ENCODE measurements at regions not wholly inside any gene's neighbourhood (a gene's known extent, or its start where the extent isn't known, plus 50 kb on each side); places are given as distances from the start of the nearest gene placed in this dataset.

DNA sequence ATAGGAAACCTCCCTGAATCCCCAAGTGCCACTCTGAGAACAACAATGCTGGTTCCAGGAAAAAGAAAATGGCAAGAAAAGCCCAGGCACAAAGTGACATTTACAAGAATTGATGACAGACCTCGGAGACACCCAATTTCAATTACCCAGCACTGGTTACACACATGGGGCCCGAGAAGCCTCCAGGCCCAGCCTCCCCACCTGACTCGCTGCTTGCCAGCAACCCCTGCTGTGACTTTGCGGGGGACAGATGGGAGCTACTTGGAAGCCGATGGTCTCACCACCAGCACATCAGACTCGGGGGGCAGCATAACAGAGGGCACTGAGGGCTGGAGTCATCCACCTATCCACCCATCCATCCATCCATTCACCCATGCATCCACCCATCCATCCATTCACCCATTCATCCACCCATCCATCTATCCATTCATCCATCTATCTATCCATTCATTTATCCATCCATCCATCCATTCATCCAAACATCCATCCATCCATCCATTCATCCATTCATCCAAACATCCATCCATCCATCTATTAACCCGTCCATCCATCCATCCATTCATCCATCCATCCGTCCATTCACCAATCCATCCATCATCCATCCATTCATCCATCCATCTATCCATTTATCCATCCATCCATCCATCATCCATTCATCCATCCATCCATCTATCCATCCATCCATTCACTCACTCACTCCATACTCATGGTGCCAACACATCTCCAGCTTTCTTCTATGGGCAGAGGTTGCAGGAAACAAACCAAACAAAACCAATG, 567.6 kb downstream of the BRD1 start:
- no peak for DNase-seq (ENCODE audit: low read depth)

DNA sequence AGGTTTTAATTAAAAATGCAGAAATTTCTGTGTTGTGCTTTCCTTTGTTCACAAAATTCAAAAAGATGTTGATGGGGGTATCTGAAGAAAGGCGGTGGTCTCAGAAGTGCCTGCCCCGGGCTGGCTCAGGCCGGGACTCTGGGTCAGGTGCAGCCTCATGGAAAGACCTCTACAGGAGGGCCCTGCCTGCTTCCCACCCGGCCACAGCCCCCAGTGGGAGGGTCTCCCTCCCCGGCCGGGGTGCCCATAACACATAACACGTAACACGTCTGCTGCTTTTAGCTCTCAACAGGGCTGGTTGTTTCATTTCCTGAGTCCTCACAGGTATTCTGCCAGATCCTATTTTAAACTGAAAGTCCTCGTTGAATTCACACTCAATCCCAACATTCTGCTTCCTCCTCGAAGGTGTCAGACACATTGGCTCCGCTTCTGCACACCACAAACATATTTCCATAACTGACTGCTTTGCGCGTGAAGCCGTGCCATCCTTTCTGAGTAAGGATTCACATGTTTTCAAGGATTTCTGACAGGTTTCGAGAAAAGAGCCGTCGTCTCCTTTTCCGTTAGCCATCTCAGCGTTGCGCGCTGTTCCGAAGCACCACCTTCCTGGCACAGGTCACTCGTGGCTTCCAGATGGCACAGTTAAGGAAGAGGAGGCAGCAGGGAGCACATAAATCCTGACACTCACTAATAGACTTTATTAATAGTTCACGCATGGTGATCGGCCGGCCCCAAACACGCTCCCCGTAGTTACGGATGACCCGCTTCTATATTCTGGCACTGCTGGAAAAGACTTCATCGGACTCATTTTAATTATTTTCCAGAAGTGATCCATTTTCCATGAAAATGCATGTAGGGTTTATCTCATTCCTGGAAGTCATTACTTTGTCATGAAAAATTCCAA, 569.3 kb downstream of the BRD1 start:
- no peak for DNase-seq (ENCODE audit: low read depth)

GRCh38 chr22:49257551-49257961, 570.1 kb downstream of the BRD1 start:
- DNase-seq (ENCODE audit: low read depth): no peak

DNA sequence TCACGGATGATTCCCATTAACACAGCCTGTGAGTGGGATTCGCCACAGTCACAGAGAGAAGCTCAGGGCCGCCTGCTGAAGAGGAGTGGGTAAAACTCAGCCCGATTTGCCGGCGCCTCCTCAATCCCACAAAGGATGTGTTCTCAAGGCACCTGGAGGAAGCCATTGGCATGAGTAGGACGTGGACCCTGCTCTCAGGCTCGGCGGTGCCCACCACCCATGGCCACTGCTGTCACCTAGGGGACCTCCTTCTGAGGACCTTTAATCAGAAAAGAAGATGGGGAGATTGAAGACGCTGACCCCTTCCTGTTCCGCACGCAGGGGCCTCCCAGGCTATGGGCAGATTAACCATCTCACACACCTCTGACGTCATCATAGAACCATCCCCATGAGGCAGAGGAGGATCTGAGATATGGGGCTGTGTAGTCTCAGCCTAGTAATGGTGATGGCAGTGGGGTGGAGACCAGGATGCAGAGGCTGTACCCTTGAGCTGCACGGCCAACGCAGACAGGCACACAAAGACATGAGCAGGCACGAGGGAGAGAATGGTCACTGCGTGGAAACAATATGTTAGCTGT, 571.8 kb downstream of the BRD1 start:
- no peak for DNase-seq (ENCODE audit: low read depth)

- DNase-seq (ENCODE audit: low read depth): no peak
Measured at GRCh38 chr22:49255154-49255553, 572.5 kb downstream of the BRD1 start.

- no peak for DNase-seq (ENCODE audit: low read depth)
Measured at GRCh38 chr22:49253656-49254055, 574.0 kb downstream of the BRD1 start.

DNA sequence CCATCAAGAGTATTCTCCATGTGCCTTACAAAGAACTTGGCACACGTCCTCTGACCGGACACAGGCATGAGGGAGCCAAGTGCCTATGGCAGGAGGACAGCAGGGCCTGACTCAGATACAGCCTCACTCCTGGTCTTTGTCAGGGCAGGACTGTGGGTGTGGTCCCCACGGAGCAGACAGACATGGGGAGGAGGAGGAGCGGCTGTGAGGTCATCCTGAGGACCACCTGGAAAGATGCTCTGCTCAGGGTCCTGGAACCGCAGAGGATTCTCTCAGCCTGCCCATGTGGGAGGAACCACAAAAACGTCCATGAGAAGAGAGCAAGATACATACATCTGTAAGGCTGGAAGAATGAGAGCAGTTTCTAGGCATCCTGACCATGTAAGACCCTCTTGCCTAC, 576.3 kb downstream of the BRD1 start:
- DNase-seq (ENCODE audit: low read depth): no peak

DNA sequence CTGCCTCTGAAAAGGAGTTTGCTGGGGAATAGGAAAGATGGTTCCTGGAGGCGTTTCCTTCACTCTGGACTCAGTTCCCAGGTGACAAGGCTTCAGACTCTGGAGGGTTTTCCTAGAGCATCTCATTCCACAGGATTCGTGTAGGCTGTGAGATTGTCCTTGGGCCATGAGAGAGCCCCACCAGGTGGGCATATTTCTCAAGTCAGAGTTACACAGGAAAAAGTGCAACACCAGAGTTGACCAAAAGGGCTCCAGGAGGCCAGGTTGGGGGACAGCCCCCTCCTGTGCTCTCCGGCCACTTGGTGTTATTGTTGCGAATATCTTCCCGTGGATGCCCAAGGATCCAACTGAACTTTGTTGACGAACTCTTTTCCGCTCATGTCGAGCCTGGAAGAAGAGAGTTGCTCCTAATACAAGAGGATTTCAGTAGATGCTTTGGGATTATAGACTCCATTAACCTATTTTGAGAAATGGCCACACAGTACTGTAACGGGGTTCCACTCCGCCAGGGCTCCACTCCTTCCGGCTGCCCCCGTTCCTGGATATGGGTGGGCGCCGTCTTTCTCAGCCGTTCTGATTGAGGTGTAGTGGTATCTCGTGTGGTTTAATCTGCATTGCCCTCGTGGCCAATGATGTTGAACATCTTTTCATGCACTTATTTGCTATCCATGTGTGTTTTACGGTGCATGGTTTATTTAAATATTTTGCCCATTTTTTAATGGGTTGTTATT, 580.3 kb downstream of the BRD1 start:
- DNase-seq (ENCODE audit: low read depth): no peak

- no peak for DNase-seq (ENCODE audit: low read depth)
Measured at GRCh38 chr22:49244466-49245420, 582.9 kb downstream of the BRD1 start.

- no peak for DNase-seq (ENCODE audit: low read depth)
Measured at GRCh38 chr22:49243965-49244364, 583.7 kb downstream of the BRD1 start.

GRCh38 chr22:49243335-49243734, 584.3 kb downstream of the BRD1 start:
- no peak for DNase-seq (ENCODE audit: low read depth)

DNA sequence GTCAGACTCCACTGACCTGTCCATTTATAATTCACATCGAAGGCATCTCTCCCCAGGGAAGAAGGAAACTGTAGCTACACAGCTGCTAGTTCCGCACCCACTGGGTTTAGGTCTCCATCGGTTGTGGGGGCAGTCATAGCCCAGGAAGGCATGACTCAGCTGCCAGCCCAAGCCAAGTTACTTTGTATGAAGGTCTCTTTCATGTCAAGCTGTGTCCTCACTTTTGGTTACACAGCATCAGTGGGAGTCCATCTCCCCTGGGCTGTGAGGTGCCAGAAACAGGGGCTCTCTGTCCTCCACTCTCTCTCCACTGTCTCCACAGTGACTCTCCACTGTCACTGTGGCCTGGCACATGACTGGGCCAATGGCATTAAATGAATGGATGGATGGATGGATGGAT, 585.2 kb downstream of the BRD1 start:
- no peak for DNase-seq (ENCODE audit: low read depth)

GRCh38 chr22:49241174-49241851, 586.4 kb downstream of the BRD1 start:
- no peak for DNase-seq (ENCODE audit: low read depth)

- DNase-seq (ENCODE audit: low read depth): no peak
Measured at GRCh38 chr22:49240472-49240871, 587.2 kb downstream of the BRD1 start.

- no peak for DNase-seq (ENCODE audit: low read depth)
Measured at GRCh38 chr22:49240016-49240380, 587.7 kb downstream of the BRD1 start.

- no peak for DNase-seq (ENCODE audit: low read depth)
Measured at GRCh38 chr22:49239264-49240015, 588.2 kb downstream of the BRD1 start.

GRCh38 chr22:49238181-49239141, 589.2 kb downstream of the BRD1 start:
- DNase-seq (ENCODE audit: low read depth): no peak

GRCh38 chr22:49237703-49238102, 590.0 kb downstream of the BRD1 start:
- no peak for DNase-seq (ENCODE audit: low read depth)

- no peak for DNase-seq (ENCODE audit: low read depth)
Measured at GRCh38 chr22:49237279-49237678, 590.4 kb downstream of the BRD1 start.

Data from stimulated activated CD8-positive, alpha-beta memory T cell treated with anti-CD3 and anti-CD28 coated beads, Interleukin-12 subunit alpha, Interleukin-12 subunit beta, amount 100 ng/mL, for 4 hours (primary cell).